GM19238 (cell line): ENCODE measurements at regions not wholly inside any gene's neighbourhood (a gene's known extent, or its start where the extent isn't known, plus 50 kb on each side); places are given as distances from the start of the nearest gene placed in this dataset.
"Not testable (repeated sequence)": the region's sequence is repeated elsewhere in the genome, so short reads cannot be mapped to it uniquely, and the experiment has no call there.

Experiments
- DNase-seq: peaks from one replicate; pipeline ENCODE4 v3.0.0; 2011; ENCODE audit warnings: low spot score; ENCODE audit not compliant: insufficient read length

DNA sequence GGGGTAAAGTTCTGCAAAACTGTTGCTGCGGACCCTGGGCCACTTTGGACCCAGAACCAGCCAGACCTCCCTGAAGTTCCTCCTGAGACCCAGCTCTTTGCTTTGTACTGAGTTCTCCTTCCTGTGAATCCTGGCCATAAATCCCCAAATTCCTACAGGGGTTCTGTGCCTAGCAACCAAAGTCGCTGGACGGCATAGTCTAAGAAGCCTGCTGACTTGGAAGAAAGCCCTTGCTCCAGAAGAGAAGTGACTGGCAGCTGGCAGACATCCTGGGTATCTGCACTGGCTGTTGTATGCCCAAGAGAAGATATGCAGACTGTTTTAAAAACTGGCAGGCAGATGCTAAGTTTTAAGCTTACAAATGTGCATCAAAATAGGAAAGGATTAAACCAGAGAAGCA lies 99.9 kb upstream of the SLC24A4 start:
- no peak for DNase-seq

DNA sequence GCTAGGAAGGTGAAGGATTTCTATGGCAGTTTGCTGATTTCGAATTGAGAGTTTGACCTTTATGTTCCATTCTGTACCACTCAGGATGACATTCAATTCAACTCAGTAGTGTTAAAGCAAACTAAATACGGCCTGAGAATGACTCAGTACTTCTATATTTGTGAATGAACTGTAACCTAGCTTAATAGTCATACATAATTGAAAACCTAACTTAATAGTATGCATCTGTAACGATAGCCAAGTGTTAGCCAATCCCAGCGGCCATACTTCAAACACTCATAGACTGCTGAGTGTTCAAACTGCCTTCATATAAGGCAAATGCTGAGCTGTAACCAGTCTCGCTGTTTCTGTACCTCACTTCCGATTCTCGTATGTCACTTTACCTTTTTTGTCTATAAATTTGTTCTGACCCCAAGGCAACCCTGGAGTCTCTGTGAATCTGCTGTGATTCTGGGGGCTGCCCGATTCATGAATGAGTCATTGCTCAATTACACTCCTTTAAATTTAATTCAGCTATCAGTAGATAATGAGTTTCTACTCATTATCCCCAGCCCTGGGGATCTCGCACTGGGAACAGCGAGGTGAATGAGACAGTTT lies 98.5 kb upstream of the SLC24A4 start:
- DNase-seq = no peak

DNA sequence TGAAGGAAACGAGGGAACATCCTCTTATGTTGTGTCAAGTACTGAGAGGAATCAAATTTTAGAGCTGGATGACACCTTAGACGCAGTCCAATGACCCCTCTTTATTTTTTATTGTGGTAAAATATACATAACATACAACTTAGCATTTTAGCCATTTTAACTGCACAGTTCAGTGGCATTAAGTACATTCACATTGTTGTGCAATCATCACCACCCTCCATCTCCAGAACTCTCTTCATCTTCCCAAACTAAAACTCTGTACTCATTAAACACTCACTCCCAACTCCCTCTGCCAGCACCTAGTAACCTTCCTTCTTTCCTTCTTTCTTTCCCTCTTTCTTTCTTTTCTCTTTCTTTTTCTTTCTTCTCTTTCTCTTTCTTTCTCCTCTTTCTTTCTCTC lies 97.2 kb upstream of the SLC24A4 start:
- DNase-seq = no peak

DNA sequence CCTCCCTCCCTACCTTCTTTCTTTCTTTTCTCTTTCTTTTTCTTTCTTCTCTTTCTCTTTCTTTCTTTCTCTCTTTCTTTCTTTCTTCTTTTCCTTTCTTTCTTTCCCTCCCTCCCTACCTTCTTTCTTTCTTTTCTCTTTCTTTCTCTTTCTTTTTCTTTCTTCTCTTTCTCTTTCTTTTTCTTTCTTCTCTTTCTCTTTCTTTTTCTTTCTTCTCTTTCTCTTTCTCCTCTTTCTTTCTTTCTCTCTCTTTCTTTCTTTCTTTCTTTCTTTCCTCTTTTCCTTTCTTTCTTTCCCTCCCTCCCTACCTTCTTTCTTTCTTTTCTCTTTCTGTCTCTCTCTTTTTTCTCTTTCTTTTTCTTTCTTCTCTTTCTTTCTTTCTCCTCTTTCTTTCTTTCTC lies 96.8 kb upstream of the SLC24A4 start:
- not testable (repeated sequence) for DNase-seq

DNA sequence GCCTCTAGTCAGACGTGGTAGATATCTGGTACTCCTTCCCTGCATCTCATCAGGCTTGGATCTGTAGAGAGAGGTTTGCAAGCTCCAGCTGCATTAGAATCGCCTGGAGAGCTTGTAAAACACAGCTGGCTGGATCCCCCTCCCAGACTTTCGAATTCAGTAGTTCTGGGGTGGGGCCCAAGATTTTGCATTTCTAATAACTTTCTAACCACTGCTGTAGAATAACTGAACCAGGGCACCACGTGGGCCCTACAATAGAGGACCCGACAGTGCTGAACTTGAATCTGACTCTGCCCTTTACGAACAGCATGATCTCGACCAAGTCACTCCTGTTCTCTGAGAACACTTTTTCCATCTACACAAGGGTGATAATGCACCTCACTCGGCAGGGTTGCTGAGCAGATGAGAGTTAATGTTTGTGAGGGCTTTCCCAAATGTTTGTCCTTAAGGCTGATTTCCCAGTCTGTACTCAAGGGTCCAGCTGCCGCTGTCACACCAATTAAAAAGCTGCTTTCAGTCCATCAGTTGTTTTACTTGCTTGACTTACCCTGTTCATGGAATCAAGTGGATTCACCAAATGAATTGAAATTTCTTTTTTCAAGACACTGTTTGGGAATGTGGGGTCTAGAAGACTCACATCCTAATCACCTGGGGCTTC lies 86.6 kb upstream of the SLC24A4 start:
- no peak for DNase-seq

DNA sequence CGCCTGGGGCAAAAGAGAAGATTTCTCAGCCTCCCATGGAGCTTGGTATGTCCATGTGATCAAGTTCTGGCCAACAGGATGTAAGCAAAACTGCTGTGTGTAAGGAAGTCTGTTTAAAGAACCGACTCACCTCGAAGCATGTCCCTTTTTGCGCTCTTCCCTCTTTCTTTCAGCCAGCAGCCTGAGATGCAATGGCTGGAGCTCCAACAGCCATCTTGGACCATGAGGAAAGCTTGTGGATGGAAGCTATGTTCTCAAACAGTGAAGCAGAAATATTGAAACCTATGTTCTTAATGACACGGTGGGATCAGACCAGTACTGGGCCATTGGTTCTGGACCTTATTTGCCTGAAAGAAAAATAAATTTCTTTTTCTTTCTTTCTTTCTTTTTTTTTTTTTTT lies 82.3 kb upstream of the SLC24A4 start:
- DNase-seq = no peak

DNA sequence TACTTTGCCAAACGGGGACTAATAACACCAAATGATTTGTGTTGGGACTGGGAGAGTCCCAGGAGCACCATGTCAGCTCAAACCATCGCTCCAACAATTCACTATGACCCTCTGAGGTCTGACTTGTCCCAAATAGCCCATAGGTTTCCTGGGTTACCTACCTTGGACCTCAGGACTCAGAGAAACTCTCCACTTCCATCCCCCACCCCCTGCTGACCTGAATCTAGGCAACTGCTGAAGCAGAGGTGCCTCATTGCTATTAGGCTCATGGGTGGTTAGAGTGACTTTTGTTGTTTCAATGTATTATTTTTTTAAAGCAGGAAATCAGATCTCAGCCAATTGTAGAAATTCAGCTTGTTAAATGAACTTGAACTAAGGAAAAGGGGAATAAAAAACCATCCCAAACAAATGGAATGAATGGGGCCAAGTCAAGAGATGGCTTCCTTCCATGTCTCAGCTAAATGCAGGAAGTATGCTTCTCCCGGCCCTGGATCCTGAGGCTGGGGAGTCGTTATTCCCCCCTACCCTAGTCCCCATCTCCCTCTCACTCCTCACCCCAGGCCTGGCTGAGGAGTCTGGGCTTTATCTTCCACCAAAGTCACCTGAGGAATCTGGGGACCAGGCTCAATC lies 80.9 kb upstream of the SLC24A4 start:
- DNase-seq = no peak

DNA sequence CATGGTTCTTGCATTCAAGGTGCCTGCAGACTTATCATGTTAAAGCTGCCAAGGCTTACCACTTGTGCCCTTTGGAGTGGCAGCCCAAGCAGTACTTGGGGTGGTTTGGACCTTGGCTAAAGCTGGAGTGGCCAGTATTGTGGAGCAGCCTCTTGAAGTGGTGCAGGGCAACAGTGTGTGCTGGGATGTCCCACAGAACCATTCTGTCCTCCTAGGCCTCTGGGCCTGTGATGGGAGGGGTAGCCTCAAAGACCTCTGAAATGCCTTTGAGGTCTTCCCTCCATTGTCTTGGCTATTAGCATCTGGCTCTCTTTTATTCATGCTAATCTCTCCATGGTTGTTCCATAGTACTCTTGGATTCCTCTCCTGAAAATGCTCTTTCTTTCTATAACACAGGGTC lies 78.2 kb upstream of the SLC24A4 start:
- no peak for DNase-seq

DNA sequence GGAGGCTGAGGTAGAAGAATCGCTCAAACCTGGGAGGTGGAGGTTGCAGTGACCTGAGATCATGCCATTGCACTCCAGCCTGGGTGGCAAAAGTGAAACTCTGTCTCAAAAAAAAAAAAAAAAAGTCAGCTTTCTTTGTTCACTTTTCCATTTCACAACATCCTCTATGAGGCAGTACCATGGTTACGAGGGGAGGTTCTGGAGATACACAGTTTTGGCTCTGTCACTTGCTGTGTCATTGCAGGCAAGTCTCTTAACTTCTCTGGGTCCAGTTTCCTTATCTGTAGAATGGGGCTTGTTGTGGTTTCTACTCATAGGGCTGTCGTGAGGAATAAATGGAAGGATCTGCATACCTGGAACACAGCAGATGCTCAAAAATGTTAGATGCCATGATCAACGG lies 75.6 kb upstream of the SLC24A4 start:
- no peak for DNase-seq

DNA sequence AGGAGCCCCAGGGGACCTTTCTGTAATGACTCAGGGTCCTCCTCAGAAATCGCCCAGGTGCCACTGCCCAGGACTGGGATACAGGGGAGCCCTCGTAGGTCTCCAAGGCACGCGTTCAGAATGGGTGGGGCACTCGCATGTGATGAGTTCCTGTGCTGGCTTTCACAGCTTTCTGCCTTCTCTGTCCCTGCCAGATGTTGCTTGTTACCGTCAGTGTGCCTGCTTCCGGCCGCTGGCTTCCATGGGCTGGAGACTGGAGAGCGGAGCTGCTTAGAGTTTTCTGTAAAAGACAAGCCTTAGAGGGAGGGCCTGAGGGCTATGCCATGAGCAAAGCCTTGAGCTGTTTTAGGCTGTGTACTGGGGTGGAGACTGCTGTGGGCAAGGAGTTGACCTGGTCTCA lies 75.0 kb upstream of the SLC24A4 start:
- DNase-seq = no peak

DNA sequence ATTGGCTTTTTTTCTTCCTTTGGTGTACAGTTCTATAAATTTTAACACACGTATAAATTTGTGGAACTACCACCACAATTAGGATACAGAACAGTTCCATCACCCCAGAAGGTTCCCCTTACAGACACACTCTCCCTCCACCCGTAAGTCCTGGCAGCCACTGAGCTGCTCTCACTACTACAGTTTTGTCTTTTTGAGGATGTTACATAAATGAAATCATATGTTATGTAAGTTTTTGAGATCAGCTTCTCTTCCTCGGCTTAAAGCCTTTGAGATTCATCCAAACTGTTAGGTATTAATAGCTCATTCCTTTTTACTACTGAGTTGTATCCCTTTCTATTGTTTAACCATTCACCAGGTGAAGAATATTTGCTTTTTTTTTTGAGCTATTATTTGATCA lies 74.3 kb upstream of the SLC24A4 start:
- no peak for DNase-seq

DNA sequence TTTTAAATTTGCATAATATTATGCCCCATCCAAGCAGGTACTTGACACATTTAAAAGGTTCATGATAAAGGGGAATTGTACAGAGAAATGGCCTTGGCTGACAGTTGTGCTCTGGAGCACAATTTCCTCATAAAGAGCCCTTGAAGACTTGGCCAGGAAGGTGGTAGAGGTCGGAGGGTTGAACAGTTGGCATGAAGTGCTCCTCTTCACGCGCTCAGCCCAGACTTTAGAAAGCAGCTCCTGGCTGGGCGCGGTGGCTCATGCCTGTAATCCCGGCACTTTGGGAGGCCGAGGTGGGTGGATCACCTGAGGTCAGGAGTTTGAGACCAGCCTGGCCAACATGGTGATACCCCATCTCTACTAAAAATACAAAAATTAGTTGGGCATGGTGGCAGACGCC lies 72.6 kb upstream of the SLC24A4 start:
- not testable (repeated sequence) for DNase-seq

DNA sequence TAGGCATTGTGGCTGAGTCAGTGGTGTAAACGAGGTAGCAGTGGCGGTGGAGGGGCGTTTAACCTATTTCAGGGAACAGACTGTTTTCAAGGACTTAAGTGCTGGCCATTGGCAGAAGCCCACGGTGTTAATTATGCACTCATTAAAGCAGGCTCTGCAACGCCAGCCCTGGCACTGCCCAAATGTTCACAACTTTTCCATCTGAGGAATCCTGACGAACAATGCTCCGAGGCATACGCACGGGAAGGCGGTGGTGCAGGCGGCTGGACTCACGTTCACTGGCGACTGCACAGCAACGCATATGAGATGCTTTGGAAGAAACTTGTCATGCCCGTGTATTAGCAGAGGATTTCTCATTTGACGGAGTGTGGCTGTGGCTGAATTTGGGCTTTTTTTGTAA lies 70.6 kb upstream of the SLC24A4 start:
- no peak for DNase-seq

DNA sequence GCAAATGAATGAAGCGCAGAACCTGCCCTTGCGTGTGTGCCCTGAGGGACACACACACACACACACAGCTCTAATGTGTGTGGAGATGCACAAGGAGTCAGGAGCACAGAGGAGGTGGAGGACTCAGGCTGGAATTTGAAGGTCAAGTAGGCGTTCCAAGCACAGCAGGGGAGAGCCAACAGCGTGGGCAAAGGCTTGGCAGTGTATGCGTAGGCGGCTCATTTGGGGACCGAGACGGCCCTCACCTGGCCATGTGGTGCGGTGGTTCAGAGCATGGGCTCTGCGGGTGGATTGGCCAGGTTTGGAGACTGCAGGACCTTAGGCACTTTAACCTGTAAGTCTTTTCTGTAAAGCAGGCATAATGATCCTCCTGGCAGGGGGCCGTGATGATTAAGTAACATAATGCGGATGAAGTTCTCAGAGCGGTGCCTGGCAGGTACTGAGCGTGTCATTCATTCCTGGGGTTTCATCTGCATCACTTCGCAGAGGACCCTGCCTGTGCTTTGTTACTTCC lies 69.5 kb upstream of the SLC24A4 start:
- no peak for DNase-seq

DNA sequence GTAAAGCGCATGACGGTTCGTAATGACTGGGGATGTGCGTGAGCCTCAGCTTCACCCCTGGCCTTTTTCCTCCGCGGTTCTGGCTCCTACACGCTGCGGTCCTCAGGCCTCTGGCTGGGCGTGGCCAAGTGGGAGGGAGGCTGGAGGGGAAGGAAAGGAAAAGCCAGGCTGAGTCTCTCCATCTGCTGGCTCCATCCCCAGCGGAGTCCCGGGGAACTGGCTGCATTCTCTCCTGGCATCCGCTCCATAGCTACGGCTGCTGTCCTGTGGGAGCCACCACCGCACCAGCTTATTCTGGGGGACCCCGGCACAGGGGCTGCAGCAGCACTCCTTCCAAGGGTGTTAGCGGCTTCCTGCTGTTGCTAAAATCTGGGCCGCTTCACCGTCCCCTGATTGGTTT lies 68.2 kb upstream of the SLC24A4 start:
- no peak for DNase-seq

DNA sequence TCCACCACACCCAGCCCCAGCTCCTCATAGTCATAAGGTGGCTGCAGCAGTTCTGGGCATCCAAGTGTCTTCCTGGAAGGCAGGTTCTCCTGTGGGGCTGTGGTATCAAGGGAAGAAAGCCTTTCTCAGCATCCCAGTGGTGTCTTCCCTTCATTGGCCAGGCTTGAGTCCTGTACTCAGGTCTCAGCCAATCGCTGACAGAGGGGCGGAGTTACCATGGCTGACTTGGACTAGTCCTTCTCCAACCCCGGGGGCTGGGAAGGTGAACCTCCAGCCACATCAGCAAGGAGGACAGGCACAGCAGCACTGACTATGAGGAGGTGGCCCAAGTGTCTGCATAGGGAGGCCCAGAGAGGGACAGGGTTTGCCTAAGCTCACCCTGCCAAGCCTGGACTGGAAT lies 64.0 kb upstream of the SLC24A4 start:
- DNase-seq = peak; percentile 21

DNA sequence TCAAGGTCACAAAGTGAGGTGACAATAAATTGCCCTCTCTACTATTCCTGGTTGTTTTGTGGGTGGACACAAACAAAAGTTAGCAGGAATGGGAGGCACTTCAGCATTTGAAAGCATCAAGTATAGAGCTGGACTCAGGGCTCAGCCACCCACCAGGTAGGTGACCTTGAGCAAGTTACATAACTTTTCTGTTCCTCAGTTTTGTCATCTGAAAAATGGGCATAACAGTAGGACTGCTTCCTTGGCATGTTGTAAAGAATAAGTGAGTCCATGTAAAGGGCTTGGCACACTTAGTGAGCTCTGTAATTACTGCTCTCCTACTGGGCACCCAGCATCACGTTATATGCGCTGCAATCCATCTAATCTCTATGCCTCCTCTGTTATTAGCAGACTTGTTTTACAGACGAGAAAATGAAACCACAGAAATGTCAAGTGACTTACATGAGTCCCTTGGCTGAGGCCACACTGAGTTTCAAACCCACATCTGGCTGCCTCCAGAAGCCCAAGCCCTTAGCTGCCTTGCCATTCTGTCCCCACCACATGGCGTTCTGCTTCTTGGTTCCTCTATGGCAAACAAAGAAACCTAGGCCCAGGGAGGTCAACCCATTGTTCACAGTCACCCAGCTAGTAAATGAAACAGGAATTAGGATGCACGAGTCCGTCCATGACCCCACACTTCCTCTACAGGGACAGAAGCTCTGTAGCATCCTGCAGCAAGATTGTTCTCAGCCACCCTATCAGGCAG lies 63.2 kb upstream of the SLC24A4 start:
- DNase-seq = peak; percentile 48

DNA sequence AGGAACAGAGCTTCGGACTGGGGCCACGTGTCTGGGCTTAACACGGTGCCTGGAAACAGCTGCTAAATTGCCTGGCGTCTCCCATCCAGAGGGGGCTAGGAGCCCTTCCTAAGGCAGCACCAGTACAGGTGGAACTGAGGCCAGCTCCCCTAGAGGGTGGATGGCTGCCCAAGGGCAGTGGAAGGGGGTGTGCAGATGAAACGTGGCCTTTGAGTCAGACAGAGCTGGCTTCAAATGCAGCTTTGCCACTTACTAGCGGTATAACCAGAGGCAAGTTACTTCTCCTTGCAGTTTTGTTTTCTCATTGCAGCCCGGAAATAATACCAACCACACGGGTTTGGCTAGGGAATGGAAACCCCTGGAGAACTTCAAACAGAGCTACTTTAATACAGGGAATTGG lies 59.3 kb upstream of the SLC24A4 start:
- DNase-seq = no peak

DNA sequence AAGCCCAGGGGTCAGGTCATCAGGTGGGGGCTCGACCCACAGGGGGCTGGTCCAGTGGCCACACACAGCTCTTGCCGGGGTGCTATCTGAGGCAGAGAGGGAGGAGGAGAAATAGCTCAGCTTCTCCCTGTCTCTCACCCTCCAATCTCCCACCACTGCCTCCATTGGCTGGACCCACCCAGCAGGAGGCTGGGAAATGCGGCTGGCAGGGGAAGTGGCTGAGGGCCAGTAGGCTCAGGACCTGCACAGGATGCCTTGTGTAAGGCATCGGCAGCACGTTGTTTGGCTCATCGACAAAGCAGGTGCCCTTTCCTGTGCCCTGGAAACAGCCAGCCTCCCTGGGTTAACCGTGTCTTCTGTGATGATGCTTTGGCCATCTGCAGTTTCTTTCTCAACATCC lies 58.8 kb upstream of the SLC24A4 start:
- no peak for DNase-seq

DNA sequence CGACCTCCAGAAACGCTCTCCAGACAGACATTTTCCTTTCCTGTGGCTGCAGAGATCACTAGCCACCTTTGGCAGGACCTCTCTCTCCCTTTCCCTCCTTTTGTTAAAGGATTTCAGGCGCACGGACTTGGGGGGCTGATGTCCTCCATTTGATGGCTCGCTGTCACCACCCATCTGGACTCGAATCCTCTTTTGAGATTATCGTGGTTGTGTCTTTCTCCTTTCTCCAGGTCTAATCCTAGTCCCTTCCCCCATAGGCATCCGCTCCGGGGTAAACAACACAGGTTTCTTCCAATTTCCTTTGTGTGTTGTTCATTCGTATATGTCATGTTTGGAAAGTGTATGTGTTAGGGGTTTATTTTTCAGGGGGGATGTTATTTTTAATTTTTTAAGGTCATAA lies 56.7 kb upstream of the SLC24A4 start:
- no peak for DNase-seq
